Nephron (organoid): ENCODE measurements at regions not wholly inside any gene's neighbourhood (a gene's known extent, or its start where the extent isn't known, plus 50 kb on each side); places are given as distances from the start of the nearest gene placed in this dataset.

Experiments used
- H3K27ac Mint-ChIP-seq, 3 experiments: 2 replicates each; pipeline ENCODE4 v1.8.0; 2020; ENCODE audit warnings: mixed read lengths in 3 of 3, mild to moderate bottlenecking in 2 of 3, moderate library complexity in 1 of 3
- H3K27me3 Mint-ChIP-seq: 2 replicates; pipeline ENCODE4 v1.8.0; 2021; ENCODE audit warnings: low read depth, mild to moderate bottlenecking, moderate library complexity, mixed read lengths
- H3K36me3 Mint-ChIP-seq: 2 replicates; pipeline ENCODE4 v1.8.0; 2020; ENCODE audit warnings: low read depth, mixed read lengths
- H3K4me1 Mint-ChIP-seq: 2 replicates; pipeline ENCODE4 v1.8.0; 2020; ENCODE audit warnings: mixed read lengths
- H3K4me3 Mint-ChIP-seq, 3 experiments: 2 replicates each; pipeline ENCODE4 v1.8.0; 2020; ENCODE audit warnings: mild to moderate bottlenecking in 3 of 3, mixed read lengths in 3 of 3, moderate library complexity in 2 of 3
- H3K9me3 Mint-ChIP-seq: 2 replicates; pipeline ENCODE4 v1.8.0; 2020; ENCODE audit warnings: mixed read lengths
- TF ChIP-seq, protein P1 (sequence below), 3 experiments: fragments of 200-600 bp; sonication (generic); IDR thresholded peaks; one replicate each; pipeline ENCODE4 v1.5.0; 2021; ENCODE audit warnings: antibody characterized with exemption in 3 of 3; ENCODE audit not compliant: unreplicated experiment in 3 of 3

DNA sequence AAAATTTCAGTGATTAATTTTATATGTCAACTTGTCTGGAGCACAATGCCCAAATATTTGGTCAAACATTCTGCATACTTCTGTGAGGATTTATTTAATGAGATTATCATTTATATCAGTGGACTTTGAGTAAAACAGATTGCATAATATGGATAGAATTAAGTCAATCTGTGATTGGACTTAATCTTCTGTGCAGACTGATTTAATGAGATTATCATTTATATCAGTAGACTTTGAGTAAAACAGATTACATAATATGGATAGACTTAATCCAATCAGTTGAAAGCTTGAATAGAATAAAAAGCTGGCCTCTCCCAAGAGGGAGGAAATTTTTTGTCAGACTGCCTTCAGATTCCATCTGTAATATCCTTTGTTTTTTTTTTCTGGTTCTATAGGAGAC lies 1413.2 kb downstream of the LRFN5 start:
- Mint-ChIP-seq H3K9me3 (peaks cover 2% of the 10 kb centered on the region), H3K27me3 (no peaks in the 10 kb centered on the region), H3K36me3 (no peaks in the 10 kb centered on the region), H3K27ac (no peak overlapping the region), H3K4me3 (no peak overlapping the region), H3K4me1 (no peaks in the 10 kb centered on the region)
- TF ChIP-seq, protein P1, sequence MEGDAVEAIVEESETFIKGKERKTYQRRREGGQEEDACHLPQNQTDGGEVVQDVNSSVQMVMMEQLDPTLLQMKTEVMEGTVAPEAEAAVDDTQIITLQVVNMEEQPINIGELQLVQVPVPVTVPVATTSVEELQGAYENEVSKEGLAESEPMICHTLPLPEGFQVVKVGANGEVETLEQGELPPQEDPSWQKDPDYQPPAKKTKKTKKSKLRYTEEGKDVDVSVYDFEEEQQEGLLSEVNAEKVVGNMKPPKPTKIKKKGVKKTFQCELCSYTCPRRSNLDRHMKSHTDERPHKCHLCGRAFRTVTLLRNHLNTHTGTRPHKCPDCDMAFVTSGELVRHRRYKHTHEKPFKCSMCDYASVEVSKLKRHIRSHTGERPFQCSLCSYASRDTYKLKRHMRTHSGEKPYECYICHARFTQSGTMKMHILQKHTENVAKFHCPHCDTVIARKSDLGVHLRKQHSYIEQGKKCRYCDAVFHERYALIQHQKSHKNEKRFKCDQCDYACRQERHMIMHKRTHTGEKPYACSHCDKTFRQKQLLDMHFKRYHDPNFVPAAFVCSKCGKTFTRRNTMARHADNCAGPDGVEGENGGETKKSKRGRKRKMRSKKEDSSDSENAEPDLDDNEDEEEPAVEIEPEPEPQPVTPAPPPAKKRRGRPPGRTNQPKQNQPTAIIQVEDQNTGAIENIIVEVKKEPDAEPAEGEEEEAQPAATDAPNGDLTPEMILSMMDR (IDR thresholded peaks at IDR 0.05; ENCODE audit: unreplicated experiment in 3 of 3): no peak

GRCh38 chr14:43014338-43014737 lies 1407.7 kb downstream of the LRFN5 start:
- Mint-ChIP-seq H3K27me3 (no peaks in the 10 kb centered on the region), H3K4me3 (no peak overlapping the region), H3K27ac (no peak overlapping the region), H3K9me3 (peaks cover 10% of the 10 kb centered on the region), H3K4me1 (no peaks in the 10 kb centered on the region), H3K36me3 (no peaks in the 10 kb centered on the region)
- TF ChIP-seq, protein P1 (IDR thresholded peaks at IDR 0.05; ENCODE audit: unreplicated experiment in 3 of 3): no peak

- Mint-ChIP-seq H3K9me3 (peaks cover 19% of the 10 kb centered on the region), H3K27ac (no peak overlapping the region), H3K4me3 (no peak overlapping the region), H3K27me3 (no peaks in the 10 kb centered on the region), H3K4me1 (no peaks in the 10 kb centered on the region), H3K36me3 (peaks cover 4% of the 10 kb centered on the region)
- TF ChIP-seq, protein P1 (IDR thresholded peaks at IDR 0.05; ENCODE audit: unreplicated experiment in 3 of 3): no peak
Observed at GRCh38 chr14:43012817-43013216, 1406.1 kb downstream of the LRFN5 start.

DNA sequence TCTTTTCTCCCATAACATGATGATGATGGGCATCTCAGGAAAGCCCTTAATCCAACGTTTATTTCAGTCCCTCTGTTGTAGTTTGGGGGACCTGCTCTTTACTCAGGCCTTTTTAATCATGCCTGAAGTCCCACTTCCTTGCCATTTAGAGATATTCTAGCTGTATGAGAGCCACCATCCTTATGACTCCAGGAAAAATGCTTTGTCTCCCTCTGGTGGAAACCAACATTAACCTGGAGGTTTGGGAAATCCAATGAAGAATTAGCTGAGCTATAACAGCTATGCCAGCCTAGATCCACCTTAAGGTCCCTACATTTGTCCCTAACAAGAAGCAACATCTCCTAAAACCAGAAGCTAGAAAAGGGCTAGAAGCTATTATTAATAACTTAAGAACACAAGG lies 1399.1 kb downstream of the LRFN5 start:
- H3K4me3 Mint-ChIP-seq: no peak overlapping the region
- no peak overlapping the region for H3K27ac Mint-ChIP-seq
- peaks cover 63% of the 10 kb centered on the region for H3K9me3 Mint-ChIP-seq
- H3K27me3 Mint-ChIP-seq: no peaks in the 10 kb centered on the region
- no peaks in the 10 kb centered on the region for H3K4me1 Mint-ChIP-seq
- H3K36me3 Mint-ChIP-seq: peaks cover 11% of the 10 kb centered on the region
- TF ChIP-seq, protein P1 (IDR thresholded peaks at IDR 0.05; ENCODE audit: unreplicated experiment in 3 of 3): no peak

GRCh38 chr14:43003845-43004244 lies 1397.2 kb downstream of the LRFN5 start:
- TF ChIP-seq, protein P1 (IDR thresholded peaks at IDR 0.05; ENCODE audit: unreplicated experiment in 3 of 3): no peak
- H3K36me3 Mint-ChIP-seq: peaks cover 8% of the 10 kb centered on the region
- H3K27ac Mint-ChIP-seq: no peak overlapping the region
- H3K4me3 Mint-ChIP-seq: no peak overlapping the region
- peaks cover 64% of the 10 kb centered on the region for H3K9me3 Mint-ChIP-seq
- no peaks in the 10 kb centered on the region for H3K4me1 Mint-ChIP-seq
- H3K27me3 Mint-ChIP-seq: no peaks in the 10 kb centered on the region

GRCh38 chr14:43001731-43002130 lies 1395.1 kb downstream of the LRFN5 start:
- no peaks in the 10 kb centered on the region for H3K27me3 Mint-ChIP-seq
- H3K4me3 Mint-ChIP-seq: no peak overlapping the region
- no peaks in the 10 kb centered on the region for H3K4me1 Mint-ChIP-seq
- TF ChIP-seq, protein P1 (IDR thresholded peaks at IDR 0.05; ENCODE audit: unreplicated experiment in 3 of 3): no peak
- H3K9me3 Mint-ChIP-seq: peaks cover 53% of the 10 kb centered on the region
- H3K36me3 Mint-ChIP-seq: peaks cover 7% of the 10 kb centered on the region
- H3K27ac Mint-ChIP-seq: no peak overlapping the region
